Fibroblast of skin of left quadriceps (primary cell): ENCODE measurements at regions not wholly inside any gene's neighbourhood (a gene's known extent, or its start where the extent isn't known, plus 50 kb on each side); places are given as distances from the start of the nearest gene placed in this dataset.

ENCODE experiments used
- DNase-seq, 2 experiments: peaks; one replicate each; pipeline ENCODE4 v3.0.0-alpha.2; 2013; ENCODE audit warnings: low read depth in 2 of 2

- no peak for DNase-seq
These were observed 84.8 kb upstream of the PTPRM start for GRCh38 chr18:7482342-7482741.

- no peak for DNase-seq
These were observed 81.5 kb upstream of the PTPRM start for GRCh38 chr18:7485616-7486015.

GRCh38 chr18:7488571-7488970 is 78.5 kb upstream of the PTPRM start:
- no peak for DNase-seq

- DNase-seq: no peak
These were observed 77.0 kb upstream of the PTPRM start for GRCh38 chr18:7490104-7490503.

- DNase-seq: no peak
These were observed 74.7 kb upstream of the PTPRM start for GRCh38 chr18:7492385-7492784.

- DNase-seq: no peak
These were observed 70.0 kb upstream of the PTPRM start for GRCh38 chr18:7497081-7497480.

GRCh38 chr18:7511106-7511505 is 56.0 kb upstream of the PTPRM start:
- no peak for DNase-seq

- no peak for DNase-seq
These were observed 54.8 kb upstream of the PTPRM start for GRCh38 chr18:7512348-7512747.

GRCh38 chr18:7512990-7513389 is 54.1 kb upstream of the PTPRM start:
- DNase-seq: no peak

GRCh38 chr18:7514796-7515440 is 52.2 kb upstream of the PTPRM start:
- no peak for DNase-seq

- no peak for DNase-seq
These were observed 50.6 kb upstream of the PTPRM start for GRCh38 chr18:7516266-7517117.
